Spleen (tissue), 11 donors: ENCODE measurements at regions not wholly inside any gene's neighbourhood (a gene's known extent, or its start where the extent isn't known, plus 50 kb on each side); places are given as distances from the start of the nearest gene placed in this dataset.
"Not testable (repeated sequence)": the region's sequence is repeated elsewhere in the genome, so short reads cannot be mapped to it uniquely, and the experiment has no call there.

Source experiments
- DNase-seq: peaks from one replicate; pipeline ENCODE4 v3.0.0-alpha.2; 2020
- H3K27ac ChIP-seq, 8 donors: fragments of 200-600 bp; sonication (generic) in 7 of 8; 1 replicate in 4 of 8; 2 replicates in 4 of 8; pipeline versions ENCODE4 v1.5.0 to v1.8.0; 2016 to 2021; ENCODE audit warnings: inconsistent platforms in 4 of 8, mild to moderate bottlenecking in 4 of 8, moderate library complexity in 1 of 8
- H3K27me3 ChIP-seq, 7 donors: fragments of 200-600 bp; sonication (generic) in 6 of 7; replicated peaks in 1 of 7; 1 replicate in 4 of 7; 2 replicates in 3 of 7; pipeline versions ENCODE4 v1.5.0 to v1.8.0; 2016 to 2021; ENCODE audit warnings: inconsistent platforms in 3 of 7, mild to moderate bottlenecking in 1 of 7
- H3K36me3 ChIP-seq, 6 donors: fragments of 200-600 bp; sonication (generic) in 5 of 6; 1 replicate in 4 of 6; 2 replicates in 2 of 6; pipeline versions ENCODE4 v1.5.0 to v1.8.0; 2016 to 2021; ENCODE audit warnings: inconsistent platforms in 2 of 6
- H3K4me1 ChIP-seq, 6 donors: fragments of 200-600 bp; sonication (generic) in 5 of 6; 1 replicate in 3 of 6; 2 replicates in 3 of 6; pipeline versions ENCODE4 v1.5.0 to v1.8.0; 2016 to 2021; ENCODE audit warnings: inconsistent platforms in 3 of 6
- H3K4me3 ChIP-seq, 8 donors: fragments of 200-600 bp; sonication (generic) in 7 of 8; 1 replicate in 4 of 8; 2 replicates in 4 of 8; pipeline versions ENCODE4 v1.5.0 to v1.8.0; 2016 to 2021; ENCODE audit warnings: inconsistent platforms in 4 of 8, mild to moderate bottlenecking in 4 of 8, moderate library complexity in 2 of 8
- H3K9me3 ChIP-seq, 8 donors: fragments of 200-600 bp; sonication (generic) in 7 of 8; 1 replicate in 4 of 8; 2 replicates in 4 of 8; pipeline versions ENCODE4 v1.5.0 to v1.8.0; 2016 to 2021; ENCODE audit warnings: inconsistent platforms in 4 of 8
- POLR2A ChIP-seq, 3 donors: fragments of 450-650 bp; IDR thresholded peaks; one replicate each; pipeline ENCODE4 v1.5.1; 2017; ENCODE audit warnings: antibody characterized with exemption in 3 of 3, mild to moderate bottlenecking in 1 of 3
- POLR2AphosphoS5 ChIP-seq, 3 donors: sonication (generic); formaldehyde crosslinking; IDR thresholded peaks; one replicate each; pipeline ENCODE4 v1.5.1; 2017; ENCODE audit warnings: antibody characterized with exemption in 3 of 3
- WGBS, 5 donors: extraction: QIAGEN DNeasy Blood & Tissue Kit in 3 of 5; methylation state at CpG; one replicate each; pipeline versions ENCODE4 v1.1.5 to v1.1.7; 2013 to 2018; 5-methylcytosine and 5-hydroxymethylcytosine counted together
- intact Hi-C: fragments of 100-400 bp; cut with DNase I; formaldehyde crosslinking; loops from one replicate; pipeline ENCODE4 v1.15.0; 2023; ENCODE audit warnings: low total_unique reads
- TF ChIP-seq, protein P1 (sequence below), 11 experiments: fragments of 200-600 bp in 7 of 11; fragments of 450-650 bp in 4 of 11; sonication (generic) in 4 of 11; IDR thresholded peaks in 8 of 11; conservative IDR thresholded peaks in 3 of 11; 1 replicate in 7 of 11; 2 replicates in 4 of 11; pipeline versions ENCODE4 v1.4.0 to v1.8.0; 2016 to 2021; ENCODE audit warnings: antibody characterized with exemption in 11 of 11, inconsistent platforms in 4 of 11, mild to moderate bottlenecking in 1 of 11
- donor health status: healthy with polysubstance abuse.
- donor health status: DM: no; HTN: no; CAD: no; lungs with moderate emphysema.
- donor health status: DM: no; HTN: no; CAD: no.
- donor health status: Bipolar disorder and iron deficiency.
- donor health status: healthy.
- donor health status: DM: no; HTN: no; CAD: no.
- donor health status: DM: yes; HTN: yes; CAD: no.

- H3K4me1 ChIP-seq = no peaks in the 10 kb centered on the region
- peaks cover 0 to 17% (median 7%) of the 10 kb centered on the region in 8 donors for H3K9me3 ChIP-seq
- no peak overlapping the region for H3K4me3 ChIP-seq
- no peak for DNase-seq
- WGBS, 5 donors = 74 to 98% (median 83%) methylated on average over 1 of the region's 1 CpG
- no peaks in the 10 kb centered on the region for H3K27me3 ChIP-seq
- intact Hi-C loops = no loop called here
- H3K27ac ChIP-seq = no peak overlapping the region
- no peaks in the 10 kb centered on the region for H3K36me3 ChIP-seq
- TF ChIP-seq POLR2AphosphoS5 (IDR thresholded peaks at IDR 0.05) (no peak), POLR2A (IDR thresholded peaks at IDR 0.05) (no peak)
- TF ChIP-seq, protein P1, sequence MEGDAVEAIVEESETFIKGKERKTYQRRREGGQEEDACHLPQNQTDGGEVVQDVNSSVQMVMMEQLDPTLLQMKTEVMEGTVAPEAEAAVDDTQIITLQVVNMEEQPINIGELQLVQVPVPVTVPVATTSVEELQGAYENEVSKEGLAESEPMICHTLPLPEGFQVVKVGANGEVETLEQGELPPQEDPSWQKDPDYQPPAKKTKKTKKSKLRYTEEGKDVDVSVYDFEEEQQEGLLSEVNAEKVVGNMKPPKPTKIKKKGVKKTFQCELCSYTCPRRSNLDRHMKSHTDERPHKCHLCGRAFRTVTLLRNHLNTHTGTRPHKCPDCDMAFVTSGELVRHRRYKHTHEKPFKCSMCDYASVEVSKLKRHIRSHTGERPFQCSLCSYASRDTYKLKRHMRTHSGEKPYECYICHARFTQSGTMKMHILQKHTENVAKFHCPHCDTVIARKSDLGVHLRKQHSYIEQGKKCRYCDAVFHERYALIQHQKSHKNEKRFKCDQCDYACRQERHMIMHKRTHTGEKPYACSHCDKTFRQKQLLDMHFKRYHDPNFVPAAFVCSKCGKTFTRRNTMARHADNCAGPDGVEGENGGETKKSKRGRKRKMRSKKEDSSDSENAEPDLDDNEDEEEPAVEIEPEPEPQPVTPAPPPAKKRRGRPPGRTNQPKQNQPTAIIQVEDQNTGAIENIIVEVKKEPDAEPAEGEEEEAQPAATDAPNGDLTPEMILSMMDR (IDR thresholded peaks at IDR 0.05 in 8 of 11, conservative IDR thresholded peaks at IDR 0.05 in 3 of 11) = no peak
Observed at GRCh38 chr6:66184091-66184490, 477.1 kb upstream of the EYS start.

DNA sequence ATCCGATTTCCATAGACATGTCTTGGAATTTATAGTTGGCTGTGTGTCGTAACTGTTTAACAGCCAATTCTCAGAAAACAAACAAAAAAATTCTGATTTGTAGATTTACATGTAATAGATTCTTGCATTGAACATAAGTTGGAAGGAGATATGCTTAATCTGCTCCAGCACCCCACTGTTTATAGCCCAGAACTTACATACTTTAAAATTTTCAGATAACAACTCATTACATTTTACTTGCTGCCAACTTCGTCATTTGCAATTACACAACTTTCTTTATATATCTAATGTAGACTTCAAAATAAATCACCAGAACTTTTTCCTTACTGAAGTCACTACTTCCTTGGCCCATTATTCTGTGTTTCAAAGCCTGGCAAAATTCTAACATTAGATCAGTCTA is 472.3 kb upstream of the EYS start:
- intact Hi-C loops = no loop called here
- H3K27me3 ChIP-seq = no peaks in the 10 kb centered on the region
- DNase-seq = no peak
- TF ChIP-seq, protein P1 (IDR thresholded peaks at IDR 0.05 in 8 of 11, conservative IDR thresholded peaks at IDR 0.05 in 3 of 11) = no peak
- TF ChIP-seq POLR2AphosphoS5 (IDR thresholded peaks at IDR 0.05) = no peak
- H3K27ac ChIP-seq = no peak overlapping the region
- H3K36me3 ChIP-seq = no peaks in the 10 kb centered on the region
- H3K4me1 ChIP-seq = no peaks in the 10 kb centered on the region
- H3K4me3 ChIP-seq = no peak overlapping the region
- H3K9me3 ChIP-seq = peaks cover 0 to 19% (median 7%) of the 10 kb centered on the region in 8 donors
- WGBS, 5 donors = 86 to 94% (median 91%) methylated on average over 3 of the region's 3 CpGs

DNA sequence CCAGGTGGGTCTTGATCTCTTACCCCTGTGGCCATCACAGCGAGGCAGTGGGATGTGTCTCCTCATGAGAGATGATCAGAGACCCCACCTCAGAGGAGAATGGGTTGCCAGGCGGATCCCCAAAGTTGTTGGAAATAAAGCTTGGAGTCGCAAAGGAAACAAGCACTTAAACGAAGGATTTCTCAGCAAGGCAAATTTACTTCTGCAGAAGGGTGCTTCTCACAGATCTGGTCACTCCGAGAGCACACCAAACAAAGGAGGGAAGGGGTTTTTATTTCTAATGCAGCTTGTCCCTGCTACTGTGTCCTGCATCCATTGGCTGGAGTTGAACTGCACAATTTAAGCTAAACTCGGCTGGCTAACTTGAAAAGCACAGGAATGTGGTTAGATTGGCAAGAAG is 466.6 kb upstream of the EYS start:
- intact Hi-C loops = no loop called here
- WGBS, 5 donors = 75 to 85% (median 79%) methylated on average over 6 of the region's 6 CpGs
- Histone ChIP-seq H3K27ac (no peak overlapping the region), H3K36me3 (no peaks in the 10 kb centered on the region), H3K4me1 (no peaks in the 10 kb centered on the region), H3K9me3 (peaks cover 4 to 76% (median 46%) of the 10 kb centered on the region in 8 donors), H3K27me3 (no peaks in the 10 kb centered on the region), H3K4me3 (no peak overlapping the region)
- DNase-seq = no peak
- TF ChIP-seq POLR2AphosphoS5 (IDR thresholded peaks at IDR 0.05) (no peak), POLR2A (IDR thresholded peaks at IDR 0.05) (no peak)

DNA sequence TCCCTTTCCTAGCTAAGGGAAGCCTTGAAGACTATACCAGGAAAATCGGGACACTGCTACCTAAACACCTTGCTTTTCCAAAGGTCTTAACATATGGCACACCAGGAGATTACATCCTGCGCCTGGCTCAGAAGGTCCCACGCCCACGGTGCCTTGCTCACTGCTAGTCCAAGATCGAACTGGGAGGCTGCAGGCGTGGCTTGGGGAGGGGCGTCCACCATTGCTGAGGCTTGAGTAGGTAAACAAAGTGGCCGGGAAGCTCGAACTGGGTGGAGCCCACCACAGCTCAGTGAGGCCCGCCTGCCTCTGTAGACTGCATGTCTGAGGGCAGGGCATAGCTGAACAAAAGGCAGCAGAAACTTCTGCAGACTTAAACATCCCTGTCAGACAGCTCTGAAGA is 459.7 kb upstream of the EYS start:
- H3K9me3 ChIP-seq = peaks cover 0 to 89% (median 59%) of the 10 kb centered on the region in 8 donors
- DNase-seq = peak; percentile 51
- H3K36me3 ChIP-seq, H3K4me1 ChIP-seq, H3K4me3 ChIP-seq, H3K27ac ChIP-seq, H3K27me3 ChIP-seq, intact Hi-C loops: not testable (repeated sequence)
- 83 to 94% (median 88%) methylated on average over 8 to 10 of the region's 10 CpGs for WGBS, 5 donors

GRCh38 chr6:66161546-66162108 is 454.6 kb upstream of the EYS start:
- Histone ChIP-seq H3K4me3 (no peak overlapping the region), H3K27me3 (no peaks in the 10 kb centered on the region), H3K4me1 (no peaks in the 10 kb centered on the region), H3K9me3 (peaks cover 0 to 75% (median 61%) of the 10 kb centered on the region in 8 donors), H3K27ac (no peak overlapping the region), H3K36me3 (no peaks in the 10 kb centered on the region)
- DNase-seq = no peak
- WGBS, 5 donors = 50 to 70% (median 60%) methylated on average over 1 of the region's 1 CpG
- TF ChIP-seq, protein P1 (IDR thresholded peaks at IDR 0.05 in 8 of 11, conservative IDR thresholded peaks at IDR 0.05 in 3 of 11) = no peak
- TF ChIP-seq POLR2AphosphoS5 (IDR thresholded peaks at IDR 0.05) (no peak), POLR2A (IDR thresholded peaks at IDR 0.05) (no peak)
- intact Hi-C loops = no loop called here
